GM23338 (cell line): ENCODE measurements at regions not wholly inside any gene's neighbourhood (a gene's known extent, or its start where the extent isn't known, plus 50 kb on each side); places are given as distances from the start of the nearest gene placed in this dataset.

Experiments used
- ATAC-seq: fragments of 200-7000 bp; cut with Tn5 transposase; 3 replicates; pipeline ENCODE4 v1.9.1; 2020
- DNase-seq: peaks from one replicate; pipeline ENCODE4 v3.0.0-alpha.2; 2015; ENCODE audit warnings: low spot score
- H2AFZ ChIP-seq: fragments of 200-600 bp; sonication (generic); 2 replicates; pipeline ENCODE4 v1.8.0; 2016; ENCODE audit warnings: antibody characterized with exemption, mild to moderate bottlenecking, moderate library complexity
- H3F3A ChIP-seq: fragments of 200-600 bp; sonication (generic); replicated peaks from 2 replicates; pipeline ENCODE4 v1.8.0; 2017; ENCODE audit warnings: antibody characterized with exemption, mixed run types, low read depth
- H3K27ac ChIP-seq: fragments of 200-600 bp; sonication (generic); 2 replicates; pipeline ENCODE4 v1.6.1; 2016; ENCODE audit warnings: low read depth
- H3K27me3 ChIP-seq: fragments of 200-600 bp; sonication (generic); 2 replicates; pipeline ENCODE4 v1.8.0; 2016; ENCODE audit warnings: mild to moderate bottlenecking, mixed run types, moderate library complexity; ENCODE audit not compliant: insufficient read depth
- H3K36me3 ChIP-seq: fragments of 200-600 bp; sonication (generic); 2 replicates; pipeline ENCODE4 v1.8.0; 2016; ENCODE audit warnings: mild to moderate bottlenecking; ENCODE audit not compliant: insufficient read depth
- H3K4me1 ChIP-seq: fragments of 200-600 bp; sonication (generic); 2 replicates; pipeline ENCODE4 v1.8.0; 2016; ENCODE audit warnings: mild to moderate bottlenecking, moderate library complexity; ENCODE audit not compliant: insufficient read depth
- H3K4me2 ChIP-seq: fragments of 200-600 bp; sonication (generic); 2 replicates; pipeline ENCODE4 v1.7.1; 2017; ENCODE audit warnings: mixed run types
- H3K4me3 ChIP-seq: fragments of 200-600 bp; sonication (generic); 2 replicates; pipeline ENCODE4 v1.6.1; 2016; ENCODE audit warnings: mixed run types
- H3K79me2 ChIP-seq: fragments of 200-600 bp; sonication (generic); replicated peaks from 2 replicates; pipeline ENCODE4 v1.8.0; 2017; ENCODE audit warnings: mild to moderate bottlenecking; ENCODE audit not compliant: insufficient read depth
- H3K9me2 ChIP-seq: fragments of 200-600 bp; sonication (generic); 2 replicates; pipeline ENCODE4 v1.8.0; 2017; ENCODE audit not compliant: insufficient read depth
- H4K20me1 ChIP-seq: fragments of 200-600 bp; sonication (generic); replicated peaks from 2 replicates; pipeline ENCODE4 v1.8.0; 2017; ENCODE audit warnings: mild to moderate bottlenecking; ENCODE audit not compliant: insufficient read depth
- H3K27ac Mint-ChIP-seq: 2 replicates; pipeline ENCODE4 v1.8.0; 2020; ENCODE audit warnings: inconsistent platforms, mild to moderate bottlenecking, moderate library complexity, mixed read lengths
- H3K27me3 Mint-ChIP-seq: 3 replicates; pipeline ENCODE4 v1.8.0; 2022; ENCODE audit warnings: low read depth, mild to moderate bottlenecking, moderate library complexity, mixed read lengths, inconsistent platforms; ENCODE audit not compliant: insufficient read depth, poor library complexity
- H3K36me3 Mint-ChIP-seq: 3 replicates; pipeline ENCODE4 v1.8.0; 2021; ENCODE audit warnings: low read depth, mild to moderate bottlenecking, inconsistent platforms, moderate library complexity, mixed read lengths
- H3K4me1 Mint-ChIP-seq: 3 replicates; pipeline ENCODE4 v1.8.0; 2020; ENCODE audit warnings: mild to moderate bottlenecking, inconsistent platforms, mixed read lengths
- H3K4me3 Mint-ChIP-seq: 3 replicates; pipeline ENCODE4 v1.8.0; 2021; ENCODE audit warnings: moderate library complexity, mild to moderate bottlenecking, inconsistent platforms, mixed read lengths
- H3K9me3 Mint-ChIP-seq: 3 replicates; pipeline ENCODE4 v1.8.0; 2020; ENCODE audit warnings: moderate library complexity, mild to moderate bottlenecking, inconsistent platforms, mixed read lengths
- CREB1 ChIP-seq: fragments of 250-450 bp; sonication (Bioruptor Pico); IDR thresholded peaks from 2 replicates; pipeline ENCODE4 v1.5.0; 2020; ENCODE audit warnings: low read depth, mild to moderate bottlenecking, moderate library complexity
- EZH2 ChIP-seq: fragments of 200-600 bp; sonication (generic); IDR thresholded peaks from one replicate; pipeline ENCODE4 v1.8.0; 2017; ENCODE audit warnings: antibody characterized with exemption, mild to moderate bottlenecking, low read depth; ENCODE audit not compliant: unreplicated experiment
- EZH2phosphoT487 ChIP-seq: fragments of 200-600 bp; sonication (generic); IDR thresholded peaks from one replicate; pipeline ENCODE4 v1.8.1; 2018; ENCODE audit warnings: antibody characterized with exemption; ENCODE audit not compliant: unreplicated experiment
- JUNB ChIP-seq: IDR thresholded peaks from one replicate; pipeline ENCODE4 v1.6.1; 2016; ENCODE audit warnings: antibody characterized with exemption; ENCODE audit not compliant: unreplicated experiment
- NANOG ChIP-seq: IDR thresholded peaks from 2 replicates; pipeline ENCODE4 v1.6.1; 2016; ENCODE audit warnings: antibody characterized with exemption, borderline replicate concordance
- POLR2AphosphoS5 ChIP-seq: IDR thresholded peaks from 2 replicates; pipeline ENCODE4 v1.6.1; 2016; ENCODE audit warnings: antibody characterized with exemption, low read depth
- STAT1 ChIP-seq: IDR thresholded peaks from one replicate; pipeline ENCODE4 v1.6.1; 2016; ENCODE audit warnings: antibody characterized with exemption; ENCODE audit not compliant: unreplicated experiment
- ZNF114 ChIP-seq: fragments of 250-450 bp; sonication (Bioruptor Pico); IDR thresholded peaks from 2 replicates; pipeline ENCODE4 v1.5.0; 2020; ENCODE audit warnings: mild to moderate bottlenecking, moderate library complexity
- ZNF331 ChIP-seq: fragments of 250-450 bp; sonication (Bioruptor Pico); IDR thresholded peaks from 2 replicates; pipeline ENCODE4 v1.5.0; 2020; ENCODE audit warnings: low read depth, mild to moderate bottlenecking, moderate library complexity
- TF ChIP-seq, protein P1 (sequence below): IDR thresholded peaks from 2 replicates; pipeline ENCODE4 v1.6.1; 2016; ENCODE audit warnings: antibody characterized with exemption
- TF ChIP-seq, protein P2 (sequence below): IDR thresholded peaks from one replicate; pipeline ENCODE4 v1.6.1; 2018; ENCODE audit warnings: antibody characterized with exemption; ENCODE audit not compliant: unreplicated experiment
- TF ChIP-seq, protein P3 (sequence below), 2 experiments: fragments of 200-600 bp in 1 of 2; sonication (generic) in 1 of 2; conservative IDR thresholded peaks; 2 replicates each; pipeline versions ENCODE4 v1.5.1 to v1.6.1; 2016 to 2017; ENCODE audit warnings: antibody characterized with exemption in 2 of 2, low read depth in 2 of 2, mild to moderate bottlenecking in 2 of 2, moderate library complexity in 1 of 2
- TF ChIP-seq, protein P4 (sequence below): fragments of 250-450 bp; sonication (Bioruptor Pico); IDR thresholded peaks from 2 replicates; pipeline ENCODE4 v1.5.0; 2020; ENCODE audit warnings: mild to moderate bottlenecking, moderate library complexity

DNA sequence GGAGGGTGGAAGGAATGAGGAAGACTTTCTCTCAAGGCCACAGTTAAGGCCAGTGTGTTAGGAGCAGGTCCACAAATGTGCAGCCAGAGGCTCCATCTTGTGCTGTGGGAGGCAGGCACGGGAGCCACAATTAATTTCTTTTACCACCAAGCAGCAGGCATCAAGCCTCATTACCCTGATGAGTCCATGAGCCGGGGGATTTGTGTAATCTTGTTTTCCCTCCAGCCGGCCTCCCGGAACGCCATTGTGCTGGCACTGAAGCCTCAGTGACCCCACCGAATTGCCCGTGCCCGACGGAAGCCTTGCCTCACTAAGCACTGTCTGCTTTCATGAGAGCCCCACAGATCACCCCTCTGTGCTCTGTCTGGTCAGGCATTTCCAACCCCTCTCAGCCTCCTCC lies 154.7 kb upstream of the STX18 start:
- no peaks in the 10 kb centered on the region for H3K27me3 ChIP-seq
- no peak overlapping the region for H3K4me2 ChIP-seq
- no peak overlapping the region for H3K27ac Mint-ChIP-seq
- H3K79me2 ChIP-seq, result no peaks in the 10 kb centered on the region
- ATAC-seq (no peak), DNase-seq (no peak)
- TF ChIP-seq, protein P1, sequence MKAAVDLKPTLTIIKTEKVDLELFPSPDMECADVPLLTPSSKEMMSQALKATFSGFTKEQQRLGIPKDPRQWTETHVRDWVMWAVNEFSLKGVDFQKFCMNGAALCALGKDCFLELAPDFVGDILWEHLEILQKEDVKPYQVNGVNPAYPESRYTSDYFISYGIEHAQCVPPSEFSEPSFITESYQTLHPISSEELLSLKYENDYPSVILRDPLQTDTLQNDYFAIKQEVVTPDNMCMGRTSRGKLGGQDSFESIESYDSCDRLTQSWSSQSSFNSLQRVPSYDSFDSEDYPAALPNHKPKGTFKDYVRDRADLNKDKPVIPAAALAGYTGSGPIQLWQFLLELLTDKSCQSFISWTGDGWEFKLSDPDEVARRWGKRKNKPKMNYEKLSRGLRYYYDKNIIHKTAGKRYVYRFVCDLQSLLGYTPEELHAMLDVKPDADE, result no peak
- TF ChIP-seq, protein P2, sequence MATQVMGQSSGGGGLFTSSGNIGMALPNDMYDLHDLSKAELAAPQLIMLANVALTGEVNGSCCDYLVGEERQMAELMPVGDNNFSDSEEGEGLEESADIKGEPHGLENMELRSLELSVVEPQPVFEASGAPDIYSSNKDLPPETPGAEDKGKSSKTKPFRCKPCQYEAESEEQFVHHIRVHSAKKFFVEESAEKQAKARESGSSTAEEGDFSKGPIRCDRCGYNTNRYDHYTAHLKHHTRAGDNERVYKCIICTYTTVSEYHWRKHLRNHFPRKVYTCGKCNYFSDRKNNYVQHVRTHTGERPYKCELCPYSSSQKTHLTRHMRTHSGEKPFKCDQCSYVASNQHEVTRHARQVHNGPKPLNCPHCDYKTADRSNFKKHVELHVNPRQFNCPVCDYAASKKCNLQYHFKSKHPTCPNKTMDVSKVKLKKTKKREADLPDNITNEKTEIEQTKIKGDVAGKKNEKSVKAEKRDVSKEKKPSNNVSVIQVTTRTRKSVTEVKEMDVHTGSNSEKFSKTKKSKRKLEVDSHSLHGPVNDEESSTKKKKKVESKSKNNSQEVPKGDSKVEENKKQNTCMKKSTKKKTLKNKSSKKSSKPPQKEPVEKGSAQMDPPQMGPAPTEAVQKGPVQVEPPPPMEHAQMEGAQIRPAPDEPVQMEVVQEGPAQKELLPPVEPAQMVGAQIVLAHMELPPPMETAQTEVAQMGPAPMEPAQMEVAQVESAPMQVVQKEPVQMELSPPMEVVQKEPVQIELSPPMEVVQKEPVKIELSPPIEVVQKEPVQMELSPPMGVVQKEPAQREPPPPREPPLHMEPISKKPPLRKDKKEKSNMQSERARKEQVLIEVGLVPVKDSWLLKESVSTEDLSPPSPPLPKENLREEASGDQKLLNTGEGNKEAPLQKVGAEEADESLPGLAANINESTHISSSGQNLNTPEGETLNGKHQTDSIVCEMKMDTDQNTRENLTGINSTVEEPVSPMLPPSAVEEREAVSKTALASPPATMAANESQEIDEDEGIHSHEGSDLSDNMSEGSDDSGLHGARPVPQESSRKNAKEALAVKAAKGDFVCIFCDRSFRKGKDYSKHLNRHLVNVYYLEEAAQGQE, result no peak
- no peak for TF ChIP-seq EZH2phosphoT487
- TF ChIP-seq ZNF331, result no peak
- no peak for TF ChIP-seq NANOG
- no peak for TF ChIP-seq CREB1 (CRISPR knock-in tag)
- no peak for TF ChIP-seq STAT1
- no peak for TF ChIP-seq POLR2AphosphoS5
- TF ChIP-seq, protein P3, sequence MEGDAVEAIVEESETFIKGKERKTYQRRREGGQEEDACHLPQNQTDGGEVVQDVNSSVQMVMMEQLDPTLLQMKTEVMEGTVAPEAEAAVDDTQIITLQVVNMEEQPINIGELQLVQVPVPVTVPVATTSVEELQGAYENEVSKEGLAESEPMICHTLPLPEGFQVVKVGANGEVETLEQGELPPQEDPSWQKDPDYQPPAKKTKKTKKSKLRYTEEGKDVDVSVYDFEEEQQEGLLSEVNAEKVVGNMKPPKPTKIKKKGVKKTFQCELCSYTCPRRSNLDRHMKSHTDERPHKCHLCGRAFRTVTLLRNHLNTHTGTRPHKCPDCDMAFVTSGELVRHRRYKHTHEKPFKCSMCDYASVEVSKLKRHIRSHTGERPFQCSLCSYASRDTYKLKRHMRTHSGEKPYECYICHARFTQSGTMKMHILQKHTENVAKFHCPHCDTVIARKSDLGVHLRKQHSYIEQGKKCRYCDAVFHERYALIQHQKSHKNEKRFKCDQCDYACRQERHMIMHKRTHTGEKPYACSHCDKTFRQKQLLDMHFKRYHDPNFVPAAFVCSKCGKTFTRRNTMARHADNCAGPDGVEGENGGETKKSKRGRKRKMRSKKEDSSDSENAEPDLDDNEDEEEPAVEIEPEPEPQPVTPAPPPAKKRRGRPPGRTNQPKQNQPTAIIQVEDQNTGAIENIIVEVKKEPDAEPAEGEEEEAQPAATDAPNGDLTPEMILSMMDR (conservative IDR thresholded peaks at IDR 0.05; ENCODE audit: low read depth in 2 of 2), result no peak
- TF ChIP-seq JUNB, result no peak
- TF ChIP-seq, protein P4, sequence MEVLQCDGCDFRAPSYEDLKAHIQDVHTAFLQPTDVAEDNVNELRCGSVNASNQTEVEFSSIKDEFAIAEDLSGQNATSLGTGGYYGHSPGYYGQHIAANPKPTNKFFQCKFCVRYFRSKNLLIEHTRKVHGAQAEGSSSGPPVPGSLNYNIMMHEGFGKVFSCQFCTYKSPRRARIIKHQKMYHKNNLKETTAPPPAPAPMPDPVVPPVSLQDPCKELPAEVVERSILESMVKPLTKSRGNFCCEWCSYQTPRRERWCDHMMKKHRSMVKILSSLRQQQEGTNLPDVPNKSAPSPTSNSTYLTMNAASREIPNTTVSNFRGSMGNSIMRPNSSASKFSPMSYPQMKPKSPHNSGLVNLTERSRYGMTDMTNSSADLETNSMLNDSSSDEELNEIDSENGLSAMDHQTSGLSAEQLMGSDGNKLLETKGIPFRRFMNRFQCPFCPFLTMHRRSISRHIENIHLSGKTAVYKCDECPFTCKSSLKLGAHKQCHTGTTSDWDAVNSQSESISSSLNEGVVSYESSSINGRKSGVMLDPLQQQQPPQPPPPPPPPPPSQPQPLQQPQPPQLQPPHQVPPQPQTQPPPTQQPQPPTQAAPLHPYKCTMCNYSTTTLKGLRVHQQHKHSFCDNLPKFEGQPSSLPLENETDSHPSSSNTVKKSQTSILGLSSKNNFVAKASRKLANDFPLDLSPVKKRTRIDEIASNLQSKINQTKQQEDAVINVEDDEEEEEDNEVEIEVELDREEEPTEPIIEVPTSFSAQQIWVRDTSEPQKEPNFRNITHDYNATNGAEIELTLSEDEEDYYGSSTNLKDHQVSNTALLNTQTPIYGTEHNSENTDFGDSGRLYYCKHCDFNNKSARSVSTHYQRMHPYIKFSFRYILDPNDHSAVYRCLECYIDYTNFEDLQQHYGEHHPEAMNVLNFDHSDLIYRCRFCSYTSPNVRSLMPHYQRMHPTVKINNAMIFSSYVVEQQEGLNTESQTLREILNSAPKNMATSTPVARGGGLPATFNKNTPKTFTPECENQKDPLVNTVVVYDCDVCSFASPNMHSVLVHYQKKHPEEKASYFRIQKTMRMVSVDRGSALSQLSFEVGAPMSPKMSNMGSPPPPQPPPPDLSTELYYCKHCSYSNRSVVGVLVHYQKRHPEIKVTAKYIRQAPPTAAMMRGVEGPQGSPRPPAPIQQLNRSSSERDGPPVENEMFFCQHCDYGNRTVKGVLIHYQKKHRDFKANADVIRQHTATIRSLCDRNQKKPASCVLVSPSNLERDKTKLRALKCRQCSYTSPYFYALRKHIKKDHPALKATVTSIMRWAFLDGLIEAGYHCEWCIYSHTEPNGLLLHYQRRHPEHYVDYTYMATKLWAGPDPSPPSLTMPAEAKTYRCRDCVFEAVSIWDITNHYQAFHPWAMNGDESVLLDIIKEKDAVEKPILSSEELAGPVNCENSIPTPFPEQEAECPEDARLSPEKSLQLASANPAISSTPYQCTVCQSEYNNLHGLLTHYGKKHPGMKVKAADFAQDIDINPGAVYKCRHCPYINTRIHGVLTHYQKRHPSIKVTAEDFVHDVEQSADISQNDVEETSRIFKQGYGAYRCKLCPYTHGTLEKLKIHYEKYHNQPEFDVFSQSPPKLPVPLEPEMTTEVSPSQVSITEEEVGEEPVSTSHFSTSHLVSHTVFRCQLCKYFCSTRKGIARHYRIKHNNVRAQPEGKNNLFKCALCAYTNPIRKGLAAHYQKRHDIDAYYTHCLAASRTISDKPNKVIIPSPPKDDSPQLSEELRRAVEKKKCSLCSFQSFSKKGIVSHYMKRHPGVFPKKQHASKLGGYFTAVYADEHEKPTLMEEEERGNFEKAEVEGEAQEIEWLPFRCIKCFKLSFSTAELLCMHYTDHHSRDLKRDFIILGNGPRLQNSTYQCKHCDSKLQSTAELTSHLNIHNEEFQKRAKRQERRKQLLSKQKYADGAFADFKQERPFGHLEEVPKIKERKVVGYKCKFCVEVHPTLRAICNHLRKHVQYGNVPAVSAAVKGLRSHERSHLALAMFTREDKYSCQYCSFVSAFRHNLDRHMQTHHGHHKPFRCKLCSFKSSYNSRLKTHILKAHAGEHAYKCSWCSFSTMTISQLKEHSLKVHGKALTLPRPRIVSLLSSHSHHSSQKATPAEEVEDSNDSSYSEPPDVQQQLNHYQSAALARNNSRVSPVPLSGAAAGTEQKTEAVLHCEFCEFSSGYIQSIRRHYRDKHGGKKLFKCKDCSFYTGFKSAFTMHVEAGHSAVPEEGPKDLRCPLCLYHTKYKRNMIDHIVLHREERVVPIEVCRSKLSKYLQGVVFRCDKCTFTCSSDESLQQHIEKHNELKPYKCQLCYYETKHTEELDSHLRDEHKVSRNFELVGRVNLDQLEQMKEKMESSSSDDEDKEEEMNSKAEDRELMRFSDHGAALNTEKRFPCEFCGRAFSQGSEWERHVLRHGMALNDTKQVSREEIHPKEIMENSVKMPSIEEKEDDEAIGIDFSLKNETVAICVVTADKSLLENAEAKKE (CRISPR knock-in tag), result no peak
- no peak for TF ChIP-seq ZNF114 (CRISPR knock-in tag)
- no peak for TF ChIP-seq EZH2
- H3K9me2 ChIP-seq, result peaks cover 11% of the 10 kb centered on the region
- H3K9me3 Mint-ChIP-seq, result no peaks in the 10 kb centered on the region
- H3K27me3 Mint-ChIP-seq, result peaks cover 11% of the 10 kb centered on the region
- peaks cover 9% of the 10 kb centered on the region; the same call in 1 of the 2 replicates for H3K4me1 ChIP-seq
- H3K36me3 ChIP-seq, result no peaks in the 10 kb centered on the region
- H3K4me1 Mint-ChIP-seq, result peaks cover 15% of the 10 kb centered on the region
- H3K4me3 ChIP-seq, result no peak overlapping the region
- no peak overlapping the region for H3K27ac ChIP-seq
- no peaks in the 10 kb centered on the region; the same call in 1 of the 2 replicates for H4K20me1 ChIP-seq
- no peaks in the 10 kb centered on the region for H3K36me3 Mint-ChIP-seq
- no peak overlapping the region for H3K4me3 Mint-ChIP-seq
- no peaks in the 10 kb centered on the region for H3F3A ChIP-seq
- no peak overlapping the region for H2AFZ ChIP-seq
